ENCODE measurements at regions not wholly inside any gene's neighbourhood (a gene's known extent, or its start where the extent isn't known, plus 50 kb on each side); places are given as distances from the start of the nearest gene placed in this dataset.

DNA sequence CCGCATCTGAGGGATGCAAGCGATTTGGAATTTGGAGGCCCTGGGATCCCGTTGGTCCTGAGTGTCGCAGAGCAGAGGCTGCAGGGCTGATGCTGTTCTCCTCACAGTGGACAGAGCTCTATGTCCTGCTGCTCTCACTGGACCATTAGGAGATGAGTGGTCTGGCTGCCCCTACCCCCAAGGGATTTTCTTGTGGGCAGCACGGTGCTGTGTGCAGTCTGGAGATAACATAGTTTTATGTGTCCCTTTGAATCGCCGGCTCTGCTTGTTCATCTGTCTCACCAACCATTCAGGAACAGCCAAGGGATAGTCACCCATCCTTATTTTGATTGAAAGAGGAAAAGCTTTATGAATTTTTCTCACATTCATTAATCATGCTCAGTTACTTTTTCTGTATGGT lies 49.9 kb downstream of the CHRM3 start:
- no peaks in the 10 kb centered on the region for H3K9me3 Mint-ChIP-seq
- ChIA-PET CTCF (no interaction called here), POLR2A (no interaction called here)
- intact Hi-C loops (cut with DNase I, micrococcal nuclease), result no loop called here
- H3K27ac ChIP-seq (ENCODE audit: low read depth in 1 of 2, low read length in 2 of 2), result no peak overlapping the region
- H3K4me3 Mint-ChIP-seq, result no peak overlapping the region
- H3K27ac Mint-ChIP-seq, result no peak overlapping the region
- DNase-seq, result no peak
- no peak overlapping the region for H3K4me3 ChIP-seq (ENCODE audit: low read length)
- H3K36me3 Mint-ChIP-seq (ENCODE audit: low read depth), result no peaks in the 10 kb centered on the region
- no peaks in the 10 kb centered on the region for H3K27me3 ChIP-seq (ENCODE audit: control insufficient read depth in 1 of 2, insufficient read depth in 2 of 2, low read length in 2 of 2)
- no peaks in the 10 kb centered on the region for H3K36me3 ChIP-seq (ENCODE audit: insufficient read depth, low read length)
- no peak for ATAC-seq (ENCODE audit: poor library complexity)
- no peaks in the 10 kb centered on the region for H3K4me1 Mint-ChIP-seq (ENCODE audit: low read depth)
- TF ChIP-seq, protein P1, sequence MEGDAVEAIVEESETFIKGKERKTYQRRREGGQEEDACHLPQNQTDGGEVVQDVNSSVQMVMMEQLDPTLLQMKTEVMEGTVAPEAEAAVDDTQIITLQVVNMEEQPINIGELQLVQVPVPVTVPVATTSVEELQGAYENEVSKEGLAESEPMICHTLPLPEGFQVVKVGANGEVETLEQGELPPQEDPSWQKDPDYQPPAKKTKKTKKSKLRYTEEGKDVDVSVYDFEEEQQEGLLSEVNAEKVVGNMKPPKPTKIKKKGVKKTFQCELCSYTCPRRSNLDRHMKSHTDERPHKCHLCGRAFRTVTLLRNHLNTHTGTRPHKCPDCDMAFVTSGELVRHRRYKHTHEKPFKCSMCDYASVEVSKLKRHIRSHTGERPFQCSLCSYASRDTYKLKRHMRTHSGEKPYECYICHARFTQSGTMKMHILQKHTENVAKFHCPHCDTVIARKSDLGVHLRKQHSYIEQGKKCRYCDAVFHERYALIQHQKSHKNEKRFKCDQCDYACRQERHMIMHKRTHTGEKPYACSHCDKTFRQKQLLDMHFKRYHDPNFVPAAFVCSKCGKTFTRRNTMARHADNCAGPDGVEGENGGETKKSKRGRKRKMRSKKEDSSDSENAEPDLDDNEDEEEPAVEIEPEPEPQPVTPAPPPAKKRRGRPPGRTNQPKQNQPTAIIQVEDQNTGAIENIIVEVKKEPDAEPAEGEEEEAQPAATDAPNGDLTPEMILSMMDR (IDR thresholded peaks at IDR 0.05), result no peak
- H3K4me1 ChIP-seq (ENCODE audit: insufficient read depth, low read length), result no peaks in the 10 kb centered on the region
- no peaks in the 10 kb centered on the region for H3K27me3 Mint-ChIP-seq
- no peaks in the 10 kb centered on the region for H3K9me3 ChIP-seq (ENCODE audit: control insufficient read depth in 1 of 2, insufficient read depth in 1 of 2, low read length in 2 of 2)

- CTCF ChIA-PET, result no interaction called here
- POLR2A ChIA-PET, result interaction anchor here (0.8 kb wide), 1 partner anchor 14 kb away, joined by 3 read pairs; no protein-coding TSS in a partner anchor
- TF ChIP-seq, protein P1 (IDR thresholded peaks at IDR 0.05), result no peak
- Mint-ChIP-seq H3K36me3 (ENCODE audit: low read depth) (no peaks in the 10 kb centered on the region), H3K27me3 (no peaks in the 10 kb centered on the region), H3K4me1 (ENCODE audit: low read depth) (no peaks in the 10 kb centered on the region), H3K9me3 (no peaks in the 10 kb centered on the region), H3K27ac (no peak overlapping the region), H3K4me3 (no peak overlapping the region)
- H3K4me1 ChIP-seq (ENCODE audit: insufficient read depth, low read length), result no peaks in the 10 kb centered on the region
- intact Hi-C loops (cut with DNase I, micrococcal nuclease), result no loop called here
- H3K4me3 ChIP-seq (ENCODE audit: low read length), result no peak overlapping the region
- no peaks in the 10 kb centered on the region for H3K36me3 ChIP-seq (ENCODE audit: insufficient read depth, low read length)
- DNase-seq (no peak), ATAC-seq (ENCODE audit: poor library complexity) (no peak)
- H3K9me3 ChIP-seq (ENCODE audit: control insufficient read depth in 1 of 2, insufficient read depth in 1 of 2, low read length in 2 of 2), result no peaks in the 10 kb centered on the region
- H3K27ac ChIP-seq (ENCODE audit: low read depth in 1 of 2, low read length in 2 of 2), result no peak overlapping the region
- no peaks in the 10 kb centered on the region for H3K27me3 ChIP-seq (ENCODE audit: control insufficient read depth in 1 of 2, insufficient read depth in 2 of 2, low read length in 2 of 2)
These were observed 51.5 kb downstream of the CHRM3 start for GRCh38 chr1:239437822-239438221.

GRCh38 chr1:239438891-239439290 lies 52.5 kb downstream of the CHRM3 start:
- Histone ChIP-seq H3K27me3 (ENCODE audit: control insufficient read depth in 1 of 2, insufficient read depth in 2 of 2, low read length in 2 of 2) (no peaks in the 10 kb centered on the region), H3K27ac (ENCODE audit: low read depth in 1 of 2, low read length in 2 of 2) (no peak overlapping the region), H3K36me3 (ENCODE audit: insufficient read depth, low read length) (no peaks in the 10 kb centered on the region), H3K4me3 (ENCODE audit: low read length) (no peak overlapping the region), H3K4me1 (ENCODE audit: insufficient read depth, low read length) (no peaks in the 10 kb centered on the region), H3K9me3 (ENCODE audit: control insufficient read depth in 1 of 2, insufficient read depth in 1 of 2, low read length in 2 of 2) (no peaks in the 10 kb centered on the region)
- no peak for ATAC-seq (ENCODE audit: poor library complexity)
- ChIA-PET CTCF (interaction anchor here (1.2 to 1.5 kb wide), 2 partner anchors 8 to 12 kb away, joined by 3 to 4 read pairs; no protein-coding TSS in a partner anchor), POLR2A (interaction anchor here (0.8 kb wide), 1 partner anchor 13 kb away, joined by 3 read pairs; no protein-coding TSS in a partner anchor)
- TF ChIP-seq, protein P1 (IDR thresholded peaks at IDR 0.05), result no peak
- no peak overlapping the region for H3K27ac Mint-ChIP-seq
- H3K27me3 Mint-ChIP-seq, result no peaks in the 10 kb centered on the region
- H3K4me3 Mint-ChIP-seq, result no peak overlapping the region
- no peaks in the 10 kb centered on the region for H3K9me3 Mint-ChIP-seq
- no peaks in the 10 kb centered on the region for H3K4me1 Mint-ChIP-seq (ENCODE audit: low read depth)
- H3K36me3 Mint-ChIP-seq (ENCODE audit: low read depth), result no peaks in the 10 kb centered on the region
- DNase-seq, result no peak
- intact Hi-C loops (cut with DNase I, micrococcal nuclease), result no loop called here

All from CD4-positive, alpha-beta T cell (primary cell).